CD4-positive, alpha-beta T cell treated with Interleukin-1 beta for 1 hour (primary cell): ENCODE measurements at regions not wholly inside any gene's neighbourhood (a gene's known extent, or its start where the extent isn't known, plus 50 kb on each side); places are given as distances from the start of the nearest gene placed in this dataset.

Experiments used
- DNase-seq, 2 donors: peaks; one replicate each; pipeline ENCODE4 v3.0.0-alpha.2; 2020 to 2022

GRCh38 chr2:16496426-16497388 lies 168.9 kb downstream of the CYRIA start:
- DNase-seq = no peak

GRCh38 chr2:16495509-16496208 lies 170.0 kb downstream of the CYRIA start:
- no peak for DNase-seq

- no peak for DNase-seq
These were observed 170.7 kb downstream of the CYRIA start for GRCh38 chr2:16494836-16495508.

GRCh38 chr2:16493788-16494187 lies 171.8 kb downstream of the CYRIA start:
- DNase-seq = no peak

DNA sequence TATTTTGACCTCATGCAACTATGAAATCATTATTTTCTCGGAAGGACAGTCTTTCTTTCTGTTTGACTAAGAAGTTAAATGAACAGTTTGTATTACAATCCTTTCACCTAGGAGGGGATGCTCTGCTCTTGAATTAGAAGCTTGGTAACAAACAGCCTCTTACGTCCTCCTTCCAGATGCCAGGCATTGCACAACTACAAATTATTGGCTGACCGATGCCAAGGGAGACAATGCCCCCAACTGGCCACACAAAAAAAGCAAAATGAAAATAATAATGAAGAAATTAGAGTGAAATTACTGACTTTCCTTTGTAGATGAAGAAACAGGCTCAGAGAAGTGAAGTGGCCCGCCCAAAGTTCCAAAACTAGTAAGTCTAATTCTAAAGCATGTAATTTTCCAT lies 177.9 kb downstream of the CYRIA start:
- no peak for DNase-seq

GRCh38 chr2:16485251-16485650 lies 180.4 kb downstream of the CYRIA start:
- no peak for DNase-seq

DNA sequence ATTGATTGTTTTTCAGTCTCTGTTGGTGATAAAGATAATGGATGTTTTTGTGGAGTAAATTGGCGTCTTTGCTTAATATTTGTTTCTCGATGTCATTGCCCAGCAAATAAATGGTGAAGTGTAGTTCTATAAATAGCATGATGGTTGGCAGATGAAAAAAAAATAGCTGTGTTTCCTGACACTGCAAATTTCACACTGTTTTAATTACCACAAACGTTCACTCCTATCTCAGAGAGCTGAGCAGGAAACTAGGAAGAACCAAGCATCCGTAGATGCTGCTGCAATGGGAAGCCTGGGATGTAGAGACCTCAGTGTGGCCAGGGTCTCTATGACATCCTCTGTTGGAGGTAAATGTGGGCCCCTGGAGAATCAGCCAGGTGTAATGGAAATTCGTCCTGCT lies 183.2 kb downstream of the CYRIA start:
- no peak for DNase-seq

DNA sequence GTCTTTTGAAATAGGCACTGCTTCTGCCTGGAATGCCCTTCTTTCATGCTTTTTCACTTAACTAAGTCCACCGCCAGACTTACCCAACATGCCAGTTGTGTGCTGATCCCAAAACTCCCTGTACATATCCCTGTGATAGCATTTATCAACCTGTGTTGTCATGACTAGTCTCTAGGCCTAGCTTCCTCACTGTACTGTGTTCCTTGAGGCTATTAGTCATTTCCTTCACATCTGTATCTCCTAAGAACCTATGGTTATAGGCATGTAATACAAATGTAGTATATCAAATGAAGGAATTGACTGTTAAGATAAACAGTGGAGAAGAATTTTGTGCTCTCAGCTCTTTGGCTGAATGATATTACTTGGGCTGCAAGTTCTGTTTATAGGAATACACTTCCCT lies 184.3 kb downstream of the CYRIA start:
- DNase-seq = no peak

DNA sequence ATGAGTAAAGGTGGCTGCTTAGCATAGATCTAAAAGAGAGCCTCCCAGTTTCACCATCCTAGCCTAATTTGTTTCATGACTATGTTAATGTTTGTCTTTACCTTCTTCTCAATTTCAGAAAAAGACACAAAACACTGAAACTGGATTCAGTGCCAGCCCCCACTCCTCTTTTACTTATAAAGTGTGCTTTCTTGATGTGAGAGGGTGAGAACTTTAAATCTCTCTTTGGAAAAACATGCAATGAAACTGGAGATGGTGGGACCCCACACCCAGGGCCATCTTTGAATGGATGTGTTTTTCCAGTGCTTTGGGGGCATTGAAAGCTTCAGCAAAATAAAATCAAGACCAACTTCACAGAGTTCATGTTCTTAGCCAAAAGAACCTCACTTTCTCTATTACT lies 185.9 kb downstream of the CYRIA start:
- no peak for DNase-seq

- DNase-seq = no peak
These were observed 187.0 kb downstream of the CYRIA start for GRCh38 chr2:16478434-16479210.

- no peak for DNase-seq
These were observed 188.0 kb downstream of the CYRIA start for GRCh38 chr2:16477648-16478047.

DNA sequence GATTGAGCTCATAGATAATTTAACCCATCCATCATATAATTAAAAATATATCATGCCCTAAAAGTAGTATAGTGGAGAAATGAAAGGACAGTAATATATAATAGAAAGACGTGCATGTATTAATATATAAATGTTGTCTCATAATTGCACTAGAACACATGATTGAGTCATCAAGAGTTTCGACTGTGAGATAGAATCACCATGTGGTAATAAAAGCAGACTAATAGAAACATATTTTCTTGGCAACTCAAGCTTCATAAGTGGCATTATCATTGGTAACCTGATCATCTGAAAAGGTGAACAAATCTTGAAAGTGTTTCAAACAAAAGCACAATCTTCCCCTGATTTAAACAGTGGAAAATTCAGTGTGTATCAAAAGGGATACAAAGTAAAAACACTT lies 188.8 kb downstream of the CYRIA start:
- no peak for DNase-seq

GRCh38 chr2:16475986-16476567 lies 189.6 kb downstream of the CYRIA start:
- DNase-seq = no peak

DNA sequence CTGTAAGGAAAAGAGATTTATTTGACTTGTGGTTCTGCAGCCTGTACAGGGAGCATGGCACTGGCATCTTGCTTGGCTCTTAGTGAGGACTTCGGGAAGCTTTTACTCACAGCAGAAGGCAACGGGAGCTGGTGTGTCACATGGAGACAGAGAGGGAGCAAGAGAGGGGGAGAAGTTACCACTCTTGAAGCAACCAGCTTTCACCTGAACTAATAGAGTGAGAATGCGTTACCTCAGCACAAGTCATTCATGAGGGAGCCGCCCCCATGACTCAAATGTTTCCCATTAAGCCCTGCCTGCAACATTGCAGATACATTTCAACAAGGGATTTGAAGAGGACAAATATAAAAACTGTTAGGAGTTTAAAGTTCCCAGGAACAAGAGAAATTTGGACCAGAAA lies 190.0 kb downstream of the CYRIA start:
- DNase-seq = no peak

DNA sequence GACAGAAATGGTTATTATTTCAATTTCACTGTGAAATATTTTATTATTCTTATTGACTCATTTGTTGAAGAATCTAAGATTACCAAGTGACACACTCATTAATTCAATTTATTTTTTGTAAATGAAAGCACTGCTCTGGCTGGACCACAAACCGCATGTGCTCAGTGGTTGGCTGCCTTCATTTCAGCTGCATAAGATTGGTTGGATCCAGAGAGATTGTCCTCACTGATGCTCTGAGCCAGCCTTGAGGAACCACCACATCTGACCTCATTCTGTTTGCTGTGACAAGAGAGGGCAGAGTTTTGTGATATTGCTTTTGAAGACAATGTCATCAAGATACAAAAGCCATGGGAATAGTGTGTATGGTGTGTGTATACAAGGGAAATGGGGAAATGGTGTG lies 192.1 kb downstream of the CYRIA start:
- no peak for DNase-seq

DNA sequence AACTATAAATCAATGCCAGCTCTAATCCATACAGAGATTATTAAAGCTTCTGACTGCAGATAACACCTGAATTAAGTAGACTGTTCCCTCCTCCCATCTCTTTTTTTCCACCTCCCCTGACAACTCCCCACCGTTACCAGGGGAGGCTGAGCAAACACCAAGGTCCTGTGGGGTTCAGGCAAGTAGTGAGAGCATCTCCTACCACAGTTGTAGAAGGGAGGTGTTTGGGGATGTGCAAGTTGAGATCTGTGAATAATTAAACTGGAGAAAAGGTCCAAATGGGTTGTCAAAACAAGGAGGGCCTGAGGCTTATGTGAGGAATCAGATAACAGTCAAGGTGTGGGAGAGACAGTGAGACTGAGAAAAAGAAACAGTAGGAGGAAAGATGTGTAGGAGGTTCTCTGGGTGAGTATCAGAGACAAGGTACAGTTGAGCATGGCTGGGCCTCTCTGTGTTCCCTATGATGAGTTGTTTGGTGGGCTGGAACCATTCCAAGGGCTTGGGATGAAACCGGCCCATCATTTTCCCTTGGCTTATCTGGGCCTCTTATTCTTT lies 194.6 kb downstream of the CYRIA start:
- no peak for DNase-seq

GRCh38 chr2:16466821-16467151 lies 198.8 kb downstream of the CYRIA start:
- DNase-seq = no peak

DNA sequence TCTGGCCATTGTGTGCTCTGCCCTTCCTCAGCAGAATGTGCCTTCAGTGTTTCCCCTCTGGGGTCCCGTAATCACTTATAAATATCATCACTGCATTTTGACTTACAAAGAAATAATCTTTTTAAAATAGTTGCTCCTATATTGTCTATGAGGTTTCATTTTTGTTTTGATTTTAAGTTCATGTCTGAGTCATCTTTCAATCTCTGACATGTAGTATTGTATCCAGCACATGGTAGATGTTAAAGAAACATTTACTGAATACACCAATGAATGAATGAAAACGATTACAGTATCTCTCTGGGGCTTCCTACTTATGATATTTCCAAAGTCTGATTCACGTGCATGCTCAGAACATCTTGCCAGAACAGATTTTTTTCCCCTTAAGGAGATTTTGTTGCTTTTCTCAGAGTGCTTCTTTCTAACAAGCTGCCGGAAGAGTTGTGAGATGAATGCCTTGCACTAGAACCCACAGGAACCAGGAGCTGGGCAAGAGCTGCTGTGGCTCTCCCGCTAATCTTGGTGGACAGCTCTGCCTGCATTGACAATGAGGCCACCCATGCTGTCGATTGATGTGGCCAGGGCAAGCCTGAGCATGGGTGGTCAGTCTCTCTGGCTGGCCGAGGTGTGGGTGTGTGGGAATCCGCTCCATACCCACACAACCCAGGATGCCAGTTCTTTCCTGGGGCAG lies 199.4 kb downstream of the CYRIA start:
- no peak for DNase-seq

GRCh38 chr2:16464641-16465040 lies 201.0 kb downstream of the CYRIA start:
- no peak for DNase-seq

DNA sequence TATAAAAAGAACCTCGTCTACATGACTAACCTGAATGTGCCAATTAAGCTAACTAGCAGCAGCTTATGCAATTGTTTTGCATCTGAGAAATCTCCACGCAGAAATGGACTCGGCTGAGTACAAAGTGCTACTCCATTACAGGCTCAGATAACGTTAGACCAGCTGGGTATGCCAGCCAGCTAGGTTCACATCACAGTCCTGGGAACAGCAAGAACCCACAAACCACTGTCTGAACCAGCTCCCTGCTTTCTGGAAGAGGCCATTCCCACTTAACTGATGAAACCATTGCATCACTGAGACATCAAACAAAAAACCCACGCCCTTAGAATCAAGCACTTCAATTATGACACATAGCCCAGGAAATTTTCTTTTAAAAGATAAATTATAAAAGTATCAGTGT lies 202.7 kb downstream of the CYRIA start:
- no peak for DNase-seq

DNA sequence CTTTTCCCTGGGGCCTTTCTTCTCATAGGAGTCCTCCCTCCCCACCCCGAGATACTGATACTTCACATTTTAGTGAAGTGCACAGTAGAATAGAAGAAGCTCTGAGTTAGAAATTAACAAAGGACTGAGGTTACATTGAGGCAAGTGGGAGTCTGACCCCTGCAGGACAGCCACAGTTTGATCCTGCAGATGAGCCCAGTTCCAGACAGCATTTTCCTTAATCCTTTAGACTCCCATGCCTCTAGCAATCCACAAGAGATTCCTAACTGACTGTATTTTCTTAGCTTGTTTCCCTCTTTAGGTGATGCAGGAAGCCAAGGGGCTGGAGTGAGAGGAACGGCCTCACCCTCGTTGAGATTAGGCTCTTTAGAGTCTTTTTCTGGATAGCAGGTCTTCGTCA lies 204.0 kb downstream of the CYRIA start:
- DNase-seq = no peak

- DNase-seq = no peak
These were observed 206.0 kb downstream of the CYRIA start for GRCh38 chr2:16459606-16460005.
